Activated CD4-positive, alpha-beta T cell treated with anti-CD3 and anti-CD28 coated beads, Interleukin-2, amount 10 ng/mL, durations not matched to agents 7 days and 5 days (primary cell): ENCODE measurements at regions not wholly inside any gene's neighbourhood (a gene's known extent, or its start where the extent isn't known, plus 50 kb on each side); places are given as distances from the start of the nearest gene placed in this dataset.
"Not testable (repeated sequence)": the region's sequence is repeated elsewhere in the genome, so short reads cannot be mapped to it uniquely, and the experiment has no call there.

Experiments used
- CTCF ChIA-PET: fragments of 350-600 bp; sonication (Branson Sonifier 250); formaldehyde crosslinking; loops from one replicate; lab custom pipeline; 2021; ENCODE audit warnings: antibody characterized with exemption; lab: Charles Lee
- POLR2A ChIA-PET: fragments of 350-600 bp; sonication (Branson Sonifier 250); formaldehyde crosslinking; loops from one replicate; lab custom pipeline; 2021; ENCODE audit warnings: antibody characterized with exemption; lab: Charles Lee
- DNase-seq: peaks from one replicate; pipeline ENCODE4 v3.0.0-alpha.2; 2020
- H3K27ac Mint-ChIP-seq: one replicate; pipeline ENCODE4 v1.8.0; 2021; ENCODE audit warnings: mild to moderate bottlenecking, moderate library complexity, mixed read lengths
- H3K27me3 Mint-ChIP-seq: one replicate; pipeline ENCODE4 v1.8.0; 2021; ENCODE audit warnings: mixed read lengths
- H3K36me3 Mint-ChIP-seq: one replicate; pipeline ENCODE4 v1.8.0; 2021; ENCODE audit warnings: low read depth, mixed read lengths
- H3K4me1 Mint-ChIP-seq: one replicate; pipeline ENCODE4 v1.8.0; 2021; ENCODE audit warnings: mixed read lengths
- H3K4me3 Mint-ChIP-seq: one replicate; pipeline ENCODE4 v1.8.0; 2021; ENCODE audit warnings: mild to moderate bottlenecking, moderate library complexity, mixed read lengths
- H3K9me3 Mint-ChIP-seq: one replicate; pipeline ENCODE4 v1.8.0; 2021; ENCODE audit warnings: mixed read lengths

- ChIA-PET POLR2A (no interaction called here), CTCF (interaction anchor here (0.6 to 3.1 kb wide), 22 partner anchors 10 to 289 kb away, joined by 3 to 59 read pairs (median 3); no protein-coding TSS in a partner anchor)
- H3K36me3 Mint-ChIP-seq: no peaks in the 10 kb centered on the region
- no peaks in the 10 kb centered on the region for H3K27me3 Mint-ChIP-seq
- no peaks in the 10 kb centered on the region for H3K9me3 Mint-ChIP-seq
- H3K4me1 Mint-ChIP-seq: peaks cover 51% of the 10 kb centered on the region
- H3K27ac Mint-ChIP-seq: peak overlapping the region; percentile 80
- H3K4me3 Mint-ChIP-seq: no peak overlapping the region
- DNase-seq: peak; percentile 90
These were observed 473.1 kb downstream of the TMEM121 start for GRCh38 chr14:105999361-106000028.

GRCh38 chr14:106000029-106000511 lies 473.7 kb downstream of the TMEM121 start:
- CTCF ChIA-PET: interaction anchor here (0.6 to 3.1 kb wide), 31 partner anchors 8 to 1555 kb away, joined by 3 to 59 read pairs (median 4); no protein-coding TSS in a partner anchor
- POLR2A ChIA-PET, H3K4me3 Mint-ChIP-seq, H3K9me3 Mint-ChIP-seq, H3K36me3 Mint-ChIP-seq, H3K27me3 Mint-ChIP-seq: not testable (repeated sequence)
- DNase-seq: peak; percentile 32
- peak overlapping the region; percentile 50 for H3K27ac Mint-ChIP-seq
- H3K4me1 Mint-ChIP-seq: peaks cover 51% of the 10 kb centered on the region

- H3K9me3 Mint-ChIP-seq, POLR2A ChIA-PET, H3K36me3 Mint-ChIP-seq, H3K27me3 Mint-ChIP-seq, H3K4me3 Mint-ChIP-seq, DNase-seq: not testable (repeated sequence)
- peak overlapping the region; percentile 50 for H3K27ac Mint-ChIP-seq
- CTCF ChIA-PET: interaction anchor here (0.5 to 3.1 kb wide), 27 partner anchors 9 to 1248 kb away, joined by 3 to 59 read pairs (median 4); partner anchors contain the start of gene SIVA1
- peaks cover 56% of the 10 kb centered on the region for H3K4me1 Mint-ChIP-seq
These were observed 474.9 kb downstream of the TMEM121 start for GRCh38 chr14:106001277-106001676.

DNA sequence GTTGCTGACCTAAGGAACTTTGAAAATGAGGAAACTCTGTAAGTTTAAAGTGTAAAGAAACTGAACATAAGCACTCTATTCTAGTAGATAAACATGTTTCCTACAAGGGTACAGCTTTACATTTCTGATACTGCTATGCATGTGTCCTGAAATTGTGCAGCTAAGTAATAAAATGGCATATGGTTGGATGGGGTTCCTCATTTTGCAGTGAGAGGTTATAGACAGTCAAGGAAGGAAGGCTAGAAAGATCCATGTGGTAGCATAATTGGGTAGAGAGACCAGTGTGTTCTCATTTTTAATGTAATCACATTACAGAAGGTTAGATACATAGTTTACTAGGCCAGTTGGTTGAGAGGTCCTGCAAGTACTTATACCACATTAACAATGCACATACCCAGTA lies 477.0 kb downstream of the TMEM121 start:
- Mint-ChIP-seq H3K4me3 (no peak overlapping the region), H3K4me1 (peaks cover 57% of the 10 kb centered on the region), H3K27me3 (no peaks in the 10 kb centered on the region), H3K9me3 (no peaks in the 10 kb centered on the region), H3K36me3 (no peaks in the 10 kb centered on the region), H3K27ac (peak overlapping the region; percentile 26)
- CTCF ChIA-PET: no interaction called here
- DNase-seq: no peak
- POLR2A ChIA-PET: no interaction called here

- not testable (repeated sequence) for H3K9me3 Mint-ChIP-seq, H3K36me3 Mint-ChIP-seq, H3K27me3 Mint-ChIP-seq
- H3K27ac Mint-ChIP-seq: peak overlapping the region; percentile 93
- H3K4me3 Mint-ChIP-seq: peak overlapping the region; percentile 52
- POLR2A ChIA-PET: interaction anchor here (1.5 kb wide), 1 partner anchor 16 kb away, joined by 6 read pairs; no protein-coding TSS in a partner anchor
- peak; percentile 83 for DNase-seq
- CTCF ChIA-PET: interaction anchor here (0.7 to 1.2 kb wide), 4 partner anchors 30 to 143 kb away, joined by 3 to 5 read pairs (median 3); no protein-coding TSS in a partner anchor
- peaks cover 47% of the 10 kb centered on the region for H3K4me1 Mint-ChIP-seq
These were observed 478.8 kb downstream of the TMEM121 start for GRCh38 chr14:106004937-106005795.

DNA sequence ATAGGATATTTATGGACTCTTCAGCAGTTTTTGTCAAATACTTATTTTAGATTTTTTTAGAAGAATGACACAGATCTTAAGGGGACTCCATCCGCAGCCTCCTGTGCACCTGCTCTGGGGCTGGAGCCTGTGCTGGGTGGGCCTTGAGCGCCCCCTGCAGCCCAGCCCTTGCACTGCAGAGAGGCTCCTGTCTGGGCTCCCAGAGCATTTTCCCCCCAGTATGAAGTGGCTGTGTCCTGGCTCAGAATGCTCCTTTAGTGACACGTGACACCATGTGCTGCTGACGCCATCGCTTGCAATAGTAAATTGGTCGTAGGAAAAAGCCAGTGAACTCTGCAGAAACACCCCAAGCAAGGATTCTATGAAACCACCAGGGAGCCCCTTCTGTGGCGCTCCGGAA lies 479.7 kb downstream of the TMEM121 start:
- CTCF ChIA-PET: interaction anchor here (0.7 to 1.2 kb wide), 3 partner anchors 49 to 682 kb away, joined by 3 read pairs; no protein-coding TSS in a partner anchor
- POLR2A ChIA-PET: interaction anchor here (1.5 kb wide), 1 partner anchor 17 kb away, joined by 6 read pairs; no protein-coding TSS in a partner anchor
- not testable (repeated sequence) for H3K27me3 Mint-ChIP-seq, H3K9me3 Mint-ChIP-seq, H3K36me3 Mint-ChIP-seq
- DNase-seq: peak; percentile 60
- Mint-ChIP-seq H3K4me1 (peaks cover 53% of the 10 kb centered on the region), H3K27ac (peak overlapping the region; percentile 93), H3K4me3 (peak overlapping the region; percentile 58)

GRCh38 chr14:106006716-106007115 lies 480.3 kb downstream of the TMEM121 start:
- DNase-seq, H3K4me3 Mint-ChIP-seq, H3K27me3 Mint-ChIP-seq, CTCF ChIA-PET, H3K9me3 Mint-ChIP-seq, H3K36me3 Mint-ChIP-seq, POLR2A ChIA-PET: not testable (repeated sequence)
- Mint-ChIP-seq H3K4me1 (peaks cover 55% of the 10 kb centered on the region), H3K27ac (peak overlapping the region; percentile 93)

GRCh38 chr14:106010783-106011182 lies 484.4 kb downstream of the TMEM121 start:
- Mint-ChIP-seq H3K36me3 (no peaks in the 10 kb centered on the region), H3K9me3 (no peaks in the 10 kb centered on the region), H3K4me1 (peaks cover 55% of the 10 kb centered on the region), H3K4me3 (no peak overlapping the region), H3K27me3 (no peaks in the 10 kb centered on the region), H3K27ac (no peak overlapping the region)
- POLR2A ChIA-PET: no interaction called here
- CTCF ChIA-PET: interaction anchor here (1.8 to 6.1 kb wide), 2 partner anchors 10 to 17 kb away, joined by 3 to 59 read pairs; no protein-coding TSS in a partner anchor
- DNase-seq: no peak

DNA sequence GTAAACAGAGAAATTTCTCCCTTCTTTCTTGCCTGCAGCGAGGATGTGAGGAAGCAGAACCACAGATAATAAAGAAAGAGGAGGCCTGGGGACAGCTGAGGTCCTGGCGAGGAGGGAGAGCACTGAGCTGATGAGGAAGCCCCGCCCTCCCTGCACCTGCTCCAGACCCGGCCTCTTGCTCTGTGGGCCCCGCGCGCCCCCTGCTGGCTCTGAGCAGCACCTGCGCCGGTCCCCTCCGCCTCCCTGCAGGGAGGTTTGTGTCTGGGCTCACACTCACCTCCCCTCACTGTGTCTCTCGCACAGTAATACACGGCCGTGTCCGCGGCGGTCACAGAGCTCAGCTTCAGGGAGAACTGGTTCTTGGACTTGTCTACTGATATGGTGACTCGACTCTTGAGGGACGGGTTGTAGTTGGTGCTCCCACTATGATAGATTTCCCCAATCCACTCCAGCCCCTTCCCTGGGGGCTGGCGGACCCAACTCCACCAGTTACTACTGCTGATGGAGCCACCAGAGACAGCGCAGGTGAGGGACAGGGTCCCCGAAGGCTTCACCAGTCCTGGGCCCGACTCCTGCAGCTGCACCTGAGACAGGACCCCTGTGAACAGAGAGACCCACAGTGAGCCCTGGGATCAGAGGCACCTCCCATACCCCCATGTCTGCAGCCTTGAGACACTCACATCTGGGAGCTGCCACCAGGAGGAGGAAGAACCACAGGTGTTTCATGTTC lies 485.4 kb downstream of the TMEM121 start:
- H3K9me3 Mint-ChIP-seq, POLR2A ChIA-PET, H3K4me3 Mint-ChIP-seq, H3K27me3 Mint-ChIP-seq, H3K36me3 Mint-ChIP-seq: not testable (repeated sequence)
- CTCF ChIA-PET: interaction anchor here (0.7 to 6.1 kb wide), 7 partner anchors 11 to 63 kb away, joined by 3 to 59 read pairs (median 3); no protein-coding TSS in a partner anchor
- peak; percentile 86 for DNase-seq
- Mint-ChIP-seq H3K27ac (peak overlapping the region; percentile 80), H3K4me1 (peaks cover 50% of the 10 kb centered on the region)

DNA sequence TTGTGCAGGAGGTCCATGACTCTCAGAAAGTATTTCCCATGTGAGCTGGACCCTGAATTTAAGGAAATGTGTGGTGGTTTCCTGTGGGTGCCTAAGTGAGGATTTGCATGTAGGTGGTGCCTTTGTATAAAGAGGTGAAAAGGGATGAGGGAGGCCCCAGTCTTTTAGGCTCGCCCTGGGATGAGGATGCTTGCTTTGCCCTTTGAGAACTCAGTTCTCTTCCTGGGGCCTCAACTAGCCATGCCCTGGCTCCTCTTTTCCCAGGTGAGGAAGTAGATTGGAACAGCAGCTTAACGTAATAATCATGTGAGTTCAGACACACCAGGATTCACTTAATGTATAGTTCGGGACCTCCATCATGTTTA lies 486.0 kb downstream of the TMEM121 start:
- H3K27me3 Mint-ChIP-seq, DNase-seq, H3K9me3 Mint-ChIP-seq, H3K36me3 Mint-ChIP-seq, POLR2A ChIA-PET, H3K27ac Mint-ChIP-seq, H3K4me3 Mint-ChIP-seq: not testable (repeated sequence)
- peaks cover 50% of the 10 kb centered on the region for H3K4me1 Mint-ChIP-seq
- CTCF ChIA-PET: interaction anchor here (0.8 to 6.1 kb wide), 7 partner anchors 11 to 45 kb away, joined by 3 to 59 read pairs (median 3); no protein-coding TSS in a partner anchor

- CTCF ChIA-PET: interaction anchor here (0.8 to 6.1 kb wide), 6 partner anchors 13 to 453 kb away, joined by 3 to 59 read pairs (median 4); no protein-coding TSS in a partner anchor
- Mint-ChIP-seq H3K4me1 (peaks cover 44% of the 10 kb centered on the region), H3K4me3 (no peak overlapping the region), H3K27ac (no peak overlapping the region), H3K36me3 (no peaks in the 10 kb centered on the region), H3K9me3 (no peaks in the 10 kb centered on the region), H3K27me3 (no peaks in the 10 kb centered on the region)
- POLR2A ChIA-PET: no interaction called here
- no peak for DNase-seq
These were observed 487.5 kb downstream of the TMEM121 start for GRCh38 chr14:106013879-106014376.

DNA sequence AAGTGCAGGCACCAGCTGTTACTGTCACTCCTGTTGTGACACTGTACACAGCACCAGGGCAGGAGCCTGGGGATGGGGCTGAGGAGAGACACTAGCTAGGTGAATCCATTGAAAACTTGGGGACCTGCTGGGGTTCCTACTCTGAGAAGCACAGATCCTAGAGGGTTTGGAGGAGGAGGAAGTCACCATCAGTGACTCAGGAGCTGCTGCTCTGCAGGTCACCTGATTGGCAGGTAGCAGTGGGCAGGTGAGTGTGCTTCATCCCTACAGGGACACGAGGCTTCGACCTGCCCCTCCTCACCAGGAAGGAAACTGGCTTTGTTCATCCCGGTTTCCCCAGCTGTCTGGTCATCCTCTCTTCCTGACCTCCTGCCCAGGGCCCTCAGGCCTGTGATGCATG lies 491.6 kb downstream of the TMEM121 start:
- CTCF ChIA-PET, H3K27ac Mint-ChIP-seq, H3K36me3 Mint-ChIP-seq, H3K9me3 Mint-ChIP-seq, H3K27me3 Mint-ChIP-seq, POLR2A ChIA-PET, H3K4me3 Mint-ChIP-seq, DNase-seq: not testable (repeated sequence)
- peaks cover 30% of the 10 kb centered on the region for H3K4me1 Mint-ChIP-seq
